Epidermal melanocyte (primary cell): ENCODE measurements at regions not wholly inside any gene's neighbourhood (a gene's known extent, or its start where the extent isn't known, plus 50 kb on each side); places are given as distances from the start of the nearest gene placed in this dataset.

ENCODE experiments used
- DNase-seq: peaks from one replicate; pipeline ENCODE4 v3.0.0; 2011; ENCODE audit warnings: low spot score; ENCODE audit not compliant: insufficient read length

GRCh38 chr13:31927219-31927653 is 104.3 kb upstream of the FRY start:
- DNase-seq, result no peak

DNA sequence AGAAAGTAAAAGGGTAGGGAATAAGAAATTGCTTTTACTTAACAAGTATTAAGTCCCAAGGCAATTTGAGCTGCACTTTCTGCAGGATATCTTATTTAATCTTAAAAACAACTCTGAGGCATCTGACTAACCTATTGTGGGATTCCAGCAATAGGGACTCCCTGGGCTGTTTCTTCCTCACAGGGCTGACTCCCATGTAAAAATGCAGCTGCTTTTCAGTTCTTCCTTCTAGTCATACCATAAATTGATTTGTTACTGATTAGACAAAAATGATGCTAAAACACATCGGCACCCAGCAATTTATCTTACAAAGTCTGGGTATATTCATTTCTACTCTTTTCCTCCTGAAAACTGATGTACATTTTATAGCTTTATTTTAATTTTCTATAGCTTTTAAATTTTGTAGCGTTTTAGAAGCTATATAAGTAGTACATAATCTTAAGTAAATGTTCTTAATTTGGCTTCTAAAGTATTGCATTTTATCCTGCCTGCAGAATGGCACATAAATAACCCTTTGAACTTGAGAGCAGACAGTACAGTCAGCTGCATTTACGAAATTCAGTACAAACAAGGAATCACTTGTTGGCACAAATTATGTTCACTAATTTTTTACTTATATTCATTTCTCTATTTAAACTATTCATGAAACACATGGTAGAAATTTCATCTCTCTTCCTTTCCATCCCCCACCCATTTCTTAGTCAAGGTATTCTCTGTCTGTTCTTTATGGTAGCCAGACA is 102.4 kb upstream of the FRY start:
- DNase-seq, result no peak

DNA sequence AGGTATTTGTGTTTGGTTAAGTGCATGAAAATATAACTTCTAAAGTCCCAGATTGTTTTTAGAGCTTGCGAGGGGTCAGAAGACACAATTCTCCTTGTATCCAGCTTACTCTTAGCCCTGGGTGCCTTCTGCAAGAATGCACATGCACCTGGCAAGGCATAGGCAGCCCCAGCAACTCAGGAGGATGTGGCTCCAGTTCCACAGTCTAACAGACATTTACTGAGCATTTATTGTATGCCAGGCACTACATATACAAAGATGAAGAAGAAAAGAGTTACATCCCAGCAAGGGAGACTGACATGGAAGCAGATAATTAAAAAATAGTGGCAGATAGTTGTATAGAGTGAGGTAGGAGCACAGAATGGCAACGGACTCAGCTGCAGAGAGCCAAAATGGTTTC is 101.1 kb upstream of the FRY start:
- DNase-seq, result no peak

GRCh38 chr13:31930901-31931522 is 100.6 kb upstream of the FRY start:
- no peak for DNase-seq

DNA sequence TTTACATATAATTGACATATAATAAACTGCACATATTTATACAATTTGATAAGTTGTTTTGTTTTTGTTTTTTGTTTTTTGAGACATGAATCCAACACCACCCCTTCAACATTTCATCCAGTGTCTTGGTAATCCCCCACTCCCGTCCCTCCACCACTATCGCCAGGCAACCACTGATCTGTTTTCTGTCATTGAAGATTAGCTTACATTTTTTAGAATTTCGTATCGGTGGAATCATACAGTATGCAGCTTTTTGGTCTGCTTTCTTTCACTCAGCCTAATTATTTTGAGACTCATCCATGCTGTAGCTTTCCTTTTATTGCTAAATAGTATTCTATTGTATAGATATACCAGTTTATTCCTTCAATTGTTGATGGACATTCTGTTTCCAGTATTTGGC is 94.1 kb upstream of the FRY start:
- no peak for DNase-seq

- no peak for DNase-seq
These were observed 91.5 kb upstream of the FRY start for GRCh38 chr13:31940076-31940475.

DNA sequence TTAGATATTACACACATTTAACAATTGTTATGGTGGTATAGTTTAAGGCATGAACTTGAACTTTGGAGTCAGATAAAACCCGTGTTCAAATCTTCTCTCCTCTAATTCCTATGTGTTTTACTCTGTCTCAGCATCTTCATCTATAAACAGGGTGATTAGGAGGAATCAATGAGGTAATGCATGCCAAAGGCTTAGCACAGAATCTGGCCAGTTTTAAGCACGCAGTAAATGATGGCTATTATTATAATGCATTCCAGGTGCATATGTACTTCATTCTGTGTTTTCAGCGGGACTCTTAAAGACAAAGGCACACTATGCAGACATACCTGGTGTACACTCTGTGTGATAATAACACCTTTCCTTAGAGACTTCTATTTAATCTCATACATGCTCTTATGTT is 88.0 kb upstream of the FRY start:
- no peak for DNase-seq

- DNase-seq, result no peak
These were observed 87.1 kb upstream of the FRY start for GRCh38 chr13:31944262-31945160.

DNA sequence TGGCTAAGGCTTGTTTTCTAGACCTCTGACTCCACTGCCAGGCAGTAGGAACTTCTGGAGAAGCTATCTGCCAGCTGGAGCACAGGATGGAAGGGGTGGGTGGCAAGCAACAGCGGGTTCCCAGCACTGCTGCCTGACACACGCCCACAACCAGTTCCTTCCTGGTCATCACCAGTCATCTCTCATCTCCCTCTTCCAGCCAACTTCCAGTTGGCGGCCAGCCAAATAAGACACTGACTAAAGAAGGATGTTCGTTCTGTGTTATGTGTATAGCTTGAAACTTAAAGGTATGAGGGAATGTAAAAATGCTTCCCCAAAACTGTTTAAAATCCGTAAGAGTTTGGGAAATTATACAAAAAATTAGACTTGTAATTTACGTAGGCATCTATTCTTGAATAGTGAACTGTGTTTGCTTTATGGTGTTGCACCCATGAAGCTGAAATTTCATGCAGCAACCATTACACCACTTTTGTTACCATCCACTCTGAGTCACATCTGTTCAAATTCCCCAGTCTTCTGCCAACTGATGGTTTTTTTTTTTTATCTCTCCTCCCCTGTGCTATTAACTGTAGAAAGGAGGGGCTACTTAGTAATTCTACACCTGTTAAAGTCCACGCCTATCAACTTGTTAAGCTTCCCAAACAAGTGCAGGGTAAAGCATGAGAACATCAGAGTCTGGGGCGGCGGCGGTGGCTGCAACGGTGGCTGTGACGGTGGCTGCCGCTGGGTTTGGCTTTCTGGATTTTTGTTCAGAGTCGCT is 86.2 kb upstream of the FRY start:
- DNase-seq, result no peak

DNA sequence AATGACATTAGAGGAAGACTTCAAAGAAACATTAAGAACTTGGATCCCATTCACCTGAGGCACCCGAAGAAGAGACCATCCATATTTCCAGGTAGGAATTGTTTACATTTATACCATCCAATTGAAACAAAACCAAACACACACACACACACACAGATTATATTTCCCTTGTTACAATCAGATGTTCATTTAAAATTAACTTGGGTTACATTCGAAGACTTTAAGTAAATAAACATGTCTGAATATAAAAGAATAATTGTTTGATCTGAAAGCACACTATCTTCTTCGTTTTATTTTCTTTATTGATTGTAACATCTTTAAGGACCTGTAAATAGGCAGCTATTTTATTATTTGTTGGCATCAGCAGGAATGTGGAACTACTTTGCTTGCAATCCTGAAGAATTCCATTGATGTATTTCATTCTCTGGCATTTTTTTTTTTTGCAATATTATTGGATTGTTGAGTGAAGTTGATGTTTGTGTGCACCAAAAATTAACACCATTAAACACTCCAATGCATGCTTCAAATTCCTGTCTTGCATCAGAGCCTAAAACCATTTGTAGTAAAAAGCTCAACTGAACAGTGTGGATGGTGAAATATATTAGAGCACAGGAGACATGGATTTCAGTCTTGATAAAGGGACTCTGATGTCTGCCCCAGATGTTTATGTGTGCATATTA is 85.3 kb upstream of the FRY start:
- DNase-seq, result no peak

GRCh38 chr13:31947105-31947504 is 84.5 kb upstream of the FRY start:
- no peak for DNase-seq

- DNase-seq, result no peak
These were observed 84.1 kb upstream of the FRY start for GRCh38 chr13:31947506-31947905.

DNA sequence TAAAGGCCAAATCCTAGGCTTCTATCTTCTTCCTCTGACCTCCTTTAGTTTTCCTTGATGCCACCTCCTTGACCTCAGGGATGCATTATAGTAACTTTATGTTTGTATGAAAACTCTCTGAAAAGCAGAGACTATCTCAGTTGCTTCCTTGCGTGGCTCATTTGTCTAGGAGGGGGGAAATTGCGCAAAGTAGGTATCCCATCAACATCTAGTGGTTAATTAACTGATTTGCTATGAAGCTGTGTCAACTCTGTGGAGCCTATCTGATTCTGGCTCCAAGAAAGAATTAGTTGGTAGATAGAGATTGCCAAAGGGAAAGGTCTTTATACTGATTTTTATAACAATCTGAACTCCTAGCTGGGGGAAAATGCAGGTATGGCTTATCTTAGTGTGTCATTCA is 82.1 kb upstream of the FRY start:
- no peak for DNase-seq

DNA sequence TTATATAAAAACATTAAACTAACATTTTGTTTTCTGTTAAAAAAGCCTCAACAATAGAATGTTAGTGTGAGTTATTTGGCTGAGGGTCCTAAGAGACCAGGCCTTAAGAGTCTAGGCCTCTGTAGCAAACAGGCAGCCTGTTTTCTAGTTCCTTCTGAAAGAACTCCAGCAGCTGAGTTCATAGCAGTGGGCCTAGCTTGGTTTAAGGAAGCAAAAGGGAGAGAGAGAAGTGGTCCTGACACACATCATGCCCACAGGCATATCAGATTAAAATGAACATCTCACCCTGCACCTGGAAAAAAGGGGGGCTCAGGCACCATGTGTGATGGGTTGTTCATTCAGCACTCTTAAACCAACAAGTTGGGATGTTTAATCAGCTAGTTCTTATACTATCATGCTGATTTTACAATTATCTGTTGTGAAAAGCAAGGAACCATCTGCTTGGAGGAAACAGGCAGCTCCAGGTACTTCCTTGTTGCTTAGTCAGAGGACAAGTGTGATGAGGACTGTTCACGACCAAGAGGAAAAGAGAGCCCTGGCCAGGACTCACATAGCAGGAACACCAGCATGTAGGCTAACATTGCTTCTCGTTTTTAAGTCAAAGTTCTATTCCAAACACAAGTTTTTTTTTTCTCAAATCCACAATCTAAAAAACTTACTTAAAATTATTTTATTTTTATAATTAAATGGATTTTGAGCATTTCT is 81.3 kb upstream of the FRY start:
- no peak for DNase-seq

- no peak for DNase-seq
These were observed 80.3 kb upstream of the FRY start for GRCh38 chr13:31951215-31951678.

DNA sequence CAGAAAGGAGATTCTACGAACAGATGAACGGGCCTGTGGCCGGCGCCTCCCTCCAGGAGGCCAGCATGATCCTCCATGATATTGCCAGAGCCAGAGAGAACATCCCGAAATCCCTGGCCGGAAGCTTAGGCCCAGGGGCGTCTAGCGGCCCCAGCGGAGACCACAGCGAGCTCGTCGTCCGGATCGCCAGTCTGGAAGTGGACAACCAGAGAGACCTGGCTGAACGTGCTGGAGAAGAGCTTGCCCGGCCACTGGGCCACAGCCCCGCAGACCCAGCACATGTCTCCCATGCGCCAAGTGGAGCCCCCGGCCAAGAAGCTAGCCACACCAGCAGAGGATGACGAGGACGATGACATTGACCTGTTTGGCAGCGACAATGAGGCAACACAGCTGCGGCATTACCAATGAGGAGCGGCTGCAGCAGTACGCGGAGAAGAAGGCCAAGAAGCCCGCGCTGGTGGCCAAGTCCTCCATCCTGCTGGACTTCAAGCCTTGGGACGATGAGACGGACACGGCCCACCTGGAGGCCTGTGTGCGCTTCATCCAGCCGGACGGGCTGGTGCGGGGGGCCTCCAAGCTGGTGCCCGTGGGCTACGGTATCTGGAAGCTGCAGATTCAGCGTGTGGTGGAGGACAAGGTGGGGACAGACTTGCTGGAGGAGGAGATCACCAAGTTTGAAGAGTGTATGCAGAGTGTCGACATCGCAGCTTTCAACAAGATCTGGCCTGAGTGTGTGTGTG is 78.8 kb upstream of the FRY start:
- no peak for DNase-seq

DNA sequence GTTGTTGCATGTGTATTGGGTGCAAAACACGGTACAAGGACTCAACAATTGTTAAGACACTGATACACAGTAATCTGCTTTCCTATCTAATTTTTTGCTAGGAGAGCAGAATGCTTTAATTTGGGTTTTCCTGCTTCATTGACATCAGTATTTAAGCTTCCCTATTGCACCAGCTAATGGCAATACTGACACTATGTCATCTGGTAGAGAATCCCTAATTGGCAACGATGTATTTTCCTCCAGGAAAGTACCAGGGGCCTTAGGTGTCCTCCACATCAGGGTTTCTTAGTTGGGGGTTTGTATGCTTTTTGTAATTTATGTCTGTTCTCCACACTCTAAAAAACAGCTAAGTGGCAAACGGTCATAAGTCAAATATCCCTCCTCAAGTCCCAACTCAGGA is 76.5 kb upstream of the FRY start:
- DNase-seq, result no peak

GRCh38 chr13:31955741-31956140 is 75.8 kb upstream of the FRY start:
- DNase-seq, result no peak

DNA sequence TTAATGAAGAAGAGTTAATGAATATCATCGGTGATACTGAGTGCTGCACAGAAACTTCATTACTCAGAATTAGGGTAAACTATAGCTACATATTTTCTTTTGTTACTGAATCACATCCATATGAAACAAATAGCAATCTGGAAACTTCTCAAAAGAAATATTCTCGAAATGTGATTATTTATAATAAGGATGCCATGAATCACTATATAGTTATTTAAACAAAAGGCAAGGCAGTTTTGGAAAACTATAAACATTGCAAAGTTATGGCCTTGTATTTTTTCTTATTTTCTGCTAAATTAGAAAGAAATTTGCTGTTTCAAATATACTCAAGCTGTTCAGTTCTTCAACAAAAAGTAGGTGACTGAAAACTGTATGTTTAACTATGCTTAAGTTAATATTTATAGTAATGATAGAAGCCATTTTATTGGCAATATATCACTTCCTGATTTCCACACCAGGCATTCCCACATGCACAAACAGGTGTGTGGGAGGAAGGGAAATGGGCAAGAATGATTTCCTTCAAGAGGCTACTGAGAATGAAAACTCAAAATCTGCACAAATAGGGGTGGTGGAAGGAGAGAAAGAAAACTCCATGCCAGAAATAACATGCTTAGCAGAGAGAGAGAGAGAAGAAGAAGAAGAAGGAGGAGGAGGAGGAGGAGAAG is 74.5 kb upstream of the FRY start:
- DNase-seq, result no peak
